BLaER1 treated with 17β-estradiol and CSF1 and Interleukin-3, amounts not matched to agents 10 nM and 100 nM (cell line): ENCODE measurements at regions not wholly inside any gene's neighbourhood (a gene's known extent, or its start where the extent isn't known, plus 50 kb on each side); places are given as distances from the start of the nearest gene placed in this dataset.
A peak's percentile ranks its signal among the peaks of the same experiment; 100 is the strongest.

ENCODE experiments used
- H3K27ac ChIP-seq, 11 experiments: shearing (Covaris generic); formaldehyde crosslinking; 2 replicates each; pipeline ENCODE4 v1.8.1; 2022
- H3K27me3 ChIP-seq, 11 experiments: shearing (Covaris generic); formaldehyde crosslinking; 2 replicates each; pipeline ENCODE4 v1.8.1; 2022
- H3K36me3 ChIP-seq, 11 experiments: shearing (Covaris generic); formaldehyde crosslinking; 2 replicates each; pipeline ENCODE4 v1.8.1; 2022
- H3K4me1 ChIP-seq, 10 experiments: shearing (Covaris generic); formaldehyde crosslinking; 2 replicates each; pipeline ENCODE4 v1.8.1; 2022
- H3K4me2 ChIP-seq, 11 experiments: shearing (Covaris generic); formaldehyde crosslinking; 2 replicates each; pipeline ENCODE4 v1.8.1; 2022
- H3K4me3 ChIP-seq, 10 experiments: shearing (Covaris generic); formaldehyde crosslinking; 2 replicates each; pipeline ENCODE4 v1.8.1; 2022
- H3K9ac ChIP-seq, 11 experiments: shearing (Covaris generic); formaldehyde crosslinking; 2 replicates each; pipeline ENCODE4 v1.8.1; 2022
- H3K9me3 ChIP-seq, 11 experiments: shearing (Covaris generic); formaldehyde crosslinking; replicated peaks in 1 of 11; 2 replicates each; pipeline ENCODE4 v1.8.1; 2022
- H4K20me1 ChIP-seq, 11 experiments: shearing (Covaris generic); formaldehyde crosslinking; 2 replicates each; pipeline ENCODE4 v1.8.1; 2022
- Cebpa-rat ChIP-seq, 11 experiments: shearing (Covaris generic); IDR thresholded peaks; 2 replicates each; pipeline ENCODE4 v1.8.1; 2022

GRCh38 chr5:10009802-10010201 is 239.9 kb downstream of the ATPSCKMT start:
- Histone ChIP-seq H3K27ac (no peak overlapping the region), H3K4me3 (no peak overlapping the region), H3K9me3 (peaks cover 0 to 5% (median 1%) of the 10 kb centered on the region in 11 experiments; a peak in 4 of 22 replicates), H3K27me3 (no peaks in the 10 kb centered on the region), H4K20me1 (no peaks in the 10 kb centered on the region), H3K36me3 (no peaks in the 10 kb centered on the region), H3K4me1 (no peaks in the 10 kb centered on the region), H3K4me2 (no peak overlapping the region), H3K9ac (no peak overlapping the region)
- TF ChIP-seq Cebpa-rat (IDR thresholded peaks at IDR 0.05), result no peak

- Histone ChIP-seq H3K27ac (no peak overlapping the region), H3K9ac (no peak overlapping the region), H3K27me3 (no peaks in the 10 kb centered on the region), H3K4me2 (no peak overlapping the region), H3K4me3 (no peak overlapping the region), H3K4me1 (no peaks in the 10 kb centered on the region), H4K20me1 (no peaks in the 10 kb centered on the region), H3K9me3 (peaks cover 22 to 39% (median 29%) of the 10 kb centered on the region in 11 experiments), H3K36me3 (no peaks in the 10 kb centered on the region; a peak in 1 of 22 replicates)
- no peak for TF ChIP-seq Cebpa-rat (IDR thresholded peaks at IDR 0.05)
Measured at GRCh38 chr5:9987101-9987500, 262.6 kb downstream of the ATPSCKMT start.

GRCh38 chr5:9977070-9977469 is 272.6 kb downstream of the ATPSCKMT start:
- no peak overlapping the region for H3K4me2 ChIP-seq
- no peaks in the 10 kb centered on the region for H3K36me3 ChIP-seq
- no peaks in the 10 kb centered on the region for H3K9me3 ChIP-seq
- no peak for TF ChIP-seq Cebpa-rat (IDR thresholded peaks at IDR 0.05)
- H3K27ac ChIP-seq, result no peak overlapping the region
- no peaks in the 10 kb centered on the region for H4K20me1 ChIP-seq
- no peaks in the 10 kb centered on the region for H3K27me3 ChIP-seq
- no peaks in the 10 kb centered on the region for H3K4me1 ChIP-seq
- H3K9ac ChIP-seq, result no peak overlapping the region
- no peak overlapping the region for H3K4me3 ChIP-seq

GRCh38 chr5:9976621-9977020 is 273.1 kb downstream of the ATPSCKMT start:
- Histone ChIP-seq H3K4me3 (no peak overlapping the region), H3K4me2 (no peak overlapping the region), H3K27me3 (no peaks in the 10 kb centered on the region), H3K4me1 (no peaks in the 10 kb centered on the region), H3K9me3 (no peaks in the 10 kb centered on the region), H3K27ac (no peak overlapping the region), H4K20me1 (no peaks in the 10 kb centered on the region), H3K9ac (no peak overlapping the region), H3K36me3 (no peaks in the 10 kb centered on the region)
- TF ChIP-seq Cebpa-rat (IDR thresholded peaks at IDR 0.05), result no peak

GRCh38 chr5:9972059-9972458 is 277.6 kb downstream of the ATPSCKMT start:
- Histone ChIP-seq H3K4me1 (no peaks in the 10 kb centered on the region), H4K20me1 (no peaks in the 10 kb centered on the region), H3K4me3 (no peak overlapping the region), H3K4me2 (no peak overlapping the region), H3K36me3 (no peaks in the 10 kb centered on the region), H3K27me3 (no peaks in the 10 kb centered on the region), H3K9me3 (peaks cover 7 to 21% (median 15%) of the 10 kb centered on the region in 11 experiments; a peak in 18 of 22 replicates), H3K27ac (no peak overlapping the region), H3K9ac (no peak overlapping the region)
- no peak for TF ChIP-seq Cebpa-rat (IDR thresholded peaks at IDR 0.05)

- Histone ChIP-seq H3K9me3 (peaks cover 7 to 21% (median 15%) of the 10 kb centered on the region in 11 experiments; a peak in 18 of 22 replicates), H3K4me3 (no peak overlapping the region), H3K27ac (no peak overlapping the region), H4K20me1 (no peaks in the 10 kb centered on the region), H3K4me1 (no peaks in the 10 kb centered on the region), H3K4me2 (no peak overlapping the region), H3K9ac (no peak overlapping the region), H3K36me3 (no peaks in the 10 kb centered on the region), H3K27me3 (no peaks in the 10 kb centered on the region)
- TF ChIP-seq Cebpa-rat (IDR thresholded peaks at IDR 0.05), result no peak
Measured at GRCh38 chr5:9971301-9971700, 278.4 kb downstream of the ATPSCKMT start.

- Histone ChIP-seq H3K4me3 (no peak overlapping the region), H3K9ac (no peak overlapping the region), H4K20me1 (no peaks in the 10 kb centered on the region), H3K4me1 (peaks cover 0 to 44% (median 25%) of the 10 kb centered on the region in 10 experiments; a peak in 12 of 20 replicates), H3K27me3 (no peaks in the 10 kb centered on the region), H3K27ac (no peak overlapping the region), H3K4me2 (peak overlapping the region in 8 of 11 experiments; percentile 20 to 83 (median 56); a peak in 13 of 22 replicates), H3K36me3 (no peaks in the 10 kb centered on the region), H3K9me3 (peaks cover 4 to 28% (median 12%) of the 10 kb centered on the region in 11 experiments; a peak in 14 of 22 replicates)
- TF ChIP-seq Cebpa-rat (IDR thresholded peaks at IDR 0.05), result no peak
Measured at GRCh38 chr5:9958914-9959313, 290.8 kb downstream of the ATPSCKMT start.

GRCh38 chr5:9957214-9957613 is 292.5 kb downstream of the ATPSCKMT start:
- H3K4me2 ChIP-seq, result peak overlapping the region in 8 of 11 experiments; percentile 1 to 83 (median 56); a peak in 14 of 22 replicates
- H3K36me3 ChIP-seq, result no peaks in the 10 kb centered on the region
- no peak overlapping the region for H3K27ac ChIP-seq
- no peaks in the 10 kb centered on the region for H4K20me1 ChIP-seq
- H3K4me1 ChIP-seq, result peaks cover 0 to 47% (median 26%) of the 10 kb centered on the region in 10 experiments; a peak in 12 of 20 replicates
- no peak overlapping the region for H3K4me3 ChIP-seq
- no peaks in the 10 kb centered on the region for H3K27me3 ChIP-seq
- H3K9me3 ChIP-seq, result peaks cover 4 to 24% (median 12%) of the 10 kb centered on the region in 11 experiments; a peak in 12 of 22 replicates
- no peak overlapping the region for H3K9ac ChIP-seq
- TF ChIP-seq Cebpa-rat (IDR thresholded peaks at IDR 0.05), result no peak

- Histone ChIP-seq H3K4me3 (no peak overlapping the region), H3K36me3 (no peaks in the 10 kb centered on the region), H3K4me1 (peaks cover 0 to 47% (median 26%) of the 10 kb centered on the region in 10 experiments; a peak in 12 of 20 replicates), H3K4me2 (peak overlapping the region in 6 of 11 experiments; percentile 48 to 83 (median 58); a peak in 12 of 22 replicates), H3K9me3 (peaks cover 4 to 20% (median 9%) of the 10 kb centered on the region in 11 experiments; a peak in 12 of 22 replicates), H3K27me3 (no peaks in the 10 kb centered on the region), H3K27ac (no peak overlapping the region), H4K20me1 (no peaks in the 10 kb centered on the region), H3K9ac (no peak overlapping the region)
- TF ChIP-seq Cebpa-rat (IDR thresholded peaks at IDR 0.05), result no peak
Measured at GRCh38 chr5:9956725-9957124, 293.0 kb downstream of the ATPSCKMT start.

- H3K27me3 ChIP-seq, result no peaks in the 10 kb centered on the region
- H4K20me1 ChIP-seq, result no peaks in the 10 kb centered on the region
- no peak overlapping the region for H3K9ac ChIP-seq
- no peak overlapping the region for H3K4me3 ChIP-seq
- peaks cover 0 to 11% (median 3%) of the 10 kb centered on the region in 11 experiments; a peak in 5 of 22 replicates for H3K9me3 ChIP-seq
- H3K27ac ChIP-seq, result no peak overlapping the region
- TF ChIP-seq Cebpa-rat (IDR thresholded peaks at IDR 0.05), result no peak
- no peaks in the 10 kb centered on the region for H3K36me3 ChIP-seq
- H3K4me1 ChIP-seq, result peaks cover 0 to 47% (median 26%) of the 10 kb centered on the region in 10 experiments; a peak in 12 of 20 replicates
- no peak overlapping the region for H3K4me2 ChIP-seq
Measured at GRCh38 chr5:9955586-9955985, 294.1 kb downstream of the ATPSCKMT start.
